Neural cell (in vitro differentiated cells): ENCODE measurements at regions not wholly inside any gene's neighbourhood (a gene's known extent, or its start where the extent isn't known, plus 50 kb on each side); places are given as distances from the start of the nearest gene placed in this dataset.

Source experiments
- EP300 ChIP-seq: fragments of 450-650 bp; conservative IDR thresholded peaks from 2 replicates; pipeline ENCODE4 v1.6.1; 2014; ENCODE audit warnings: antibody characterized with exemption, mild to moderate bottlenecking, moderate library complexity; ENCODE audit not compliant: poor library complexity, severe bottlenecking
- EZH2 ChIP-seq: fragments of 200-600, 300-800 bp; shearing (Covaris generic), sonication (generic); IDR thresholded peaks from 2 replicates; pipeline ENCODE4 v1.6.1; 2014; ENCODE audit warnings: antibody characterized with exemption, low read length, borderline replicate concordance, mild to moderate bottlenecking; ENCODE audit not compliant: insufficient read depth, poor library complexity, severe bottlenecking
- MXI1 ChIP-seq: fragments of 450-650 bp; conservative IDR thresholded peaks from 2 replicates; pipeline ENCODE4 v1.6.1; 2014; ENCODE audit warnings: antibody characterized with exemption, mild to moderate bottlenecking; ENCODE audit not compliant: poor library complexity, severe bottlenecking
- POLR2AphosphoS5 ChIP-seq: IDR thresholded peaks from 2 replicates; pipeline ENCODE4 v1.6.1; 2012
- TF ChIP-seq, protein P1 (sequence below): fragments of 450-650 bp; IDR thresholded peaks from 2 replicates; pipeline ENCODE4 v1.5.1; 2014; ENCODE audit warnings: antibody characterized with exemption, mild to moderate bottlenecking, moderate library complexity; ENCODE audit not compliant: poor library complexity, severe bottlenecking

DNA sequence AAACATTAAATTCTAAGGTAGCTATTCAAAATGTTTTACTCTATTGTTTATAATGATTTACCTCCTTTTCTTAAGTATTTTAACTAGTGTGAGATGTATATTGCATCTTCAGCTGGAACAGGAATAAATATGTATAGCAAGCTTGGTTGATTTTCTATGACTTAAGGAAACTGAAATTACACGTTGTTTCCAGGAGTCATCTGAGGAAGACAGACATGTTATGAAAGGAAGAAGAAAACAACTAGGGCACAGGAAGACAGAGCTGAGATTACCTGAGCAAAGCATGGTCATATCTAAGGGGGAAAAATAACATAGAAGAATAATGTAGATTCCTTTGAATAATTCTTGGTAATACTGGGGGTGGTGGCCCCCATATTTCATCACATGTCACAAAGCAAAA, 210.9 kb upstream of the SEMA3E start:
- TF ChIP-seq POLR2AphosphoS5: peak; percentile 79
- TF ChIP-seq, protein P1, sequence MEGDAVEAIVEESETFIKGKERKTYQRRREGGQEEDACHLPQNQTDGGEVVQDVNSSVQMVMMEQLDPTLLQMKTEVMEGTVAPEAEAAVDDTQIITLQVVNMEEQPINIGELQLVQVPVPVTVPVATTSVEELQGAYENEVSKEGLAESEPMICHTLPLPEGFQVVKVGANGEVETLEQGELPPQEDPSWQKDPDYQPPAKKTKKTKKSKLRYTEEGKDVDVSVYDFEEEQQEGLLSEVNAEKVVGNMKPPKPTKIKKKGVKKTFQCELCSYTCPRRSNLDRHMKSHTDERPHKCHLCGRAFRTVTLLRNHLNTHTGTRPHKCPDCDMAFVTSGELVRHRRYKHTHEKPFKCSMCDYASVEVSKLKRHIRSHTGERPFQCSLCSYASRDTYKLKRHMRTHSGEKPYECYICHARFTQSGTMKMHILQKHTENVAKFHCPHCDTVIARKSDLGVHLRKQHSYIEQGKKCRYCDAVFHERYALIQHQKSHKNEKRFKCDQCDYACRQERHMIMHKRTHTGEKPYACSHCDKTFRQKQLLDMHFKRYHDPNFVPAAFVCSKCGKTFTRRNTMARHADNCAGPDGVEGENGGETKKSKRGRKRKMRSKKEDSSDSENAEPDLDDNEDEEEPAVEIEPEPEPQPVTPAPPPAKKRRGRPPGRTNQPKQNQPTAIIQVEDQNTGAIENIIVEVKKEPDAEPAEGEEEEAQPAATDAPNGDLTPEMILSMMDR: no peak
- no peak for TF ChIP-seq MXI1
- TF ChIP-seq EP300: peak; percentile 74
- TF ChIP-seq EZH2: no peak
